ENCODE measurements at regions not wholly inside any gene's neighbourhood (a gene's known extent, or its start where the extent isn't known, plus 50 kb on each side); places are given as distances from the start of the nearest gene placed in this dataset.

DNA sequence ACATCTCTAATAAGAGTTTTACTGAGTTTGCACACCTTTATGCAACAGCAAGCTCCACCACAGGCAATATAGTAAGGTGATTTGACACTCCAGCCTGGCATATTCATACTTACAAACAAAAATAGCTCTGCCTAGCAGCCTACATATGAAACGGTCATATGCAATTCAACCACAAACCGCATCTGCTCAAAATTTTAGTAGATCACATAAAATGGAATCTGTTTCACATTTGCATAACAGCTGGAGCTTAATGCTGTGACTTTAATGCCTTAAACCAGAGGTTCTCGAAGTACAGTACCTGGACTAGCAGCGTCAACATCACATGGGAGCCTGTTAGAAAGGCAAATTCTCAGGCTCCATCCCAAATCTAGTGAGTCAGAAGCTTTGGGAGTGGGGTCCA is 578.4 kb downstream of the CDH11 start:
- TF ChIP-seq EP300 (conservative IDR thresholded peaks at IDR 0.05; ENCODE audit: poor library complexity, severe bottlenecking), result no peak
- no peak for TF ChIP-seq SMC3 (conservative IDR thresholded peaks at IDR 0.05; ENCODE audit: poor library complexity)
- no peak for TF ChIP-seq RAD21 (conservative IDR thresholded peaks at IDR 0.05)
- no peak for TF ChIP-seq POLR2AphosphoS5 (IDR thresholded peaks at IDR 0.05)
- TF ChIP-seq, protein P1, sequence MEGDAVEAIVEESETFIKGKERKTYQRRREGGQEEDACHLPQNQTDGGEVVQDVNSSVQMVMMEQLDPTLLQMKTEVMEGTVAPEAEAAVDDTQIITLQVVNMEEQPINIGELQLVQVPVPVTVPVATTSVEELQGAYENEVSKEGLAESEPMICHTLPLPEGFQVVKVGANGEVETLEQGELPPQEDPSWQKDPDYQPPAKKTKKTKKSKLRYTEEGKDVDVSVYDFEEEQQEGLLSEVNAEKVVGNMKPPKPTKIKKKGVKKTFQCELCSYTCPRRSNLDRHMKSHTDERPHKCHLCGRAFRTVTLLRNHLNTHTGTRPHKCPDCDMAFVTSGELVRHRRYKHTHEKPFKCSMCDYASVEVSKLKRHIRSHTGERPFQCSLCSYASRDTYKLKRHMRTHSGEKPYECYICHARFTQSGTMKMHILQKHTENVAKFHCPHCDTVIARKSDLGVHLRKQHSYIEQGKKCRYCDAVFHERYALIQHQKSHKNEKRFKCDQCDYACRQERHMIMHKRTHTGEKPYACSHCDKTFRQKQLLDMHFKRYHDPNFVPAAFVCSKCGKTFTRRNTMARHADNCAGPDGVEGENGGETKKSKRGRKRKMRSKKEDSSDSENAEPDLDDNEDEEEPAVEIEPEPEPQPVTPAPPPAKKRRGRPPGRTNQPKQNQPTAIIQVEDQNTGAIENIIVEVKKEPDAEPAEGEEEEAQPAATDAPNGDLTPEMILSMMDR (IDR thresholded peaks at IDR 0.05; ENCODE audit: poor library complexity, severe bottlenecking), result no peak
- no peak for TF ChIP-seq EZH2 (IDR thresholded peaks at IDR 0.05; ENCODE audit: borderline replicate concordance, insufficient read depth, low read length, poor library complexity, severe bottlenecking)
- TF ChIP-seq, protein P2, sequence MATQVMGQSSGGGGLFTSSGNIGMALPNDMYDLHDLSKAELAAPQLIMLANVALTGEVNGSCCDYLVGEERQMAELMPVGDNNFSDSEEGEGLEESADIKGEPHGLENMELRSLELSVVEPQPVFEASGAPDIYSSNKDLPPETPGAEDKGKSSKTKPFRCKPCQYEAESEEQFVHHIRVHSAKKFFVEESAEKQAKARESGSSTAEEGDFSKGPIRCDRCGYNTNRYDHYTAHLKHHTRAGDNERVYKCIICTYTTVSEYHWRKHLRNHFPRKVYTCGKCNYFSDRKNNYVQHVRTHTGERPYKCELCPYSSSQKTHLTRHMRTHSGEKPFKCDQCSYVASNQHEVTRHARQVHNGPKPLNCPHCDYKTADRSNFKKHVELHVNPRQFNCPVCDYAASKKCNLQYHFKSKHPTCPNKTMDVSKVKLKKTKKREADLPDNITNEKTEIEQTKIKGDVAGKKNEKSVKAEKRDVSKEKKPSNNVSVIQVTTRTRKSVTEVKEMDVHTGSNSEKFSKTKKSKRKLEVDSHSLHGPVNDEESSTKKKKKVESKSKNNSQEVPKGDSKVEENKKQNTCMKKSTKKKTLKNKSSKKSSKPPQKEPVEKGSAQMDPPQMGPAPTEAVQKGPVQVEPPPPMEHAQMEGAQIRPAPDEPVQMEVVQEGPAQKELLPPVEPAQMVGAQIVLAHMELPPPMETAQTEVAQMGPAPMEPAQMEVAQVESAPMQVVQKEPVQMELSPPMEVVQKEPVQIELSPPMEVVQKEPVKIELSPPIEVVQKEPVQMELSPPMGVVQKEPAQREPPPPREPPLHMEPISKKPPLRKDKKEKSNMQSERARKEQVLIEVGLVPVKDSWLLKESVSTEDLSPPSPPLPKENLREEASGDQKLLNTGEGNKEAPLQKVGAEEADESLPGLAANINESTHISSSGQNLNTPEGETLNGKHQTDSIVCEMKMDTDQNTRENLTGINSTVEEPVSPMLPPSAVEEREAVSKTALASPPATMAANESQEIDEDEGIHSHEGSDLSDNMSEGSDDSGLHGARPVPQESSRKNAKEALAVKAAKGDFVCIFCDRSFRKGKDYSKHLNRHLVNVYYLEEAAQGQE (IDR thresholded peaks at IDR 0.05; ENCODE audit: borderline replicate concordance), result no peak
- TF ChIP-seq MXI1 (conservative IDR thresholded peaks at IDR 0.05; ENCODE audit: poor library complexity, severe bottlenecking), result no peak
- no peak for TF ChIP-seq TAF1 (IDR thresholded peaks at IDR 0.05; ENCODE audit: low read depth)
- H3K79me2 ChIP-seq (replicated peaks; ENCODE audit: insufficient read depth, low read length), result no peaks in the 10 kb centered on the region
- H3K4me2 ChIP-seq (ENCODE audit: low read length), result no peak overlapping the region
- H3F3A ChIP-seq (ENCODE audit: insufficient read depth, low read length, poor library complexity, severe bottlenecking), result peaks cover 3% of the 10 kb centered on the region
- H4K20me1 ChIP-seq (ENCODE audit: insufficient read depth), result no peaks in the 10 kb centered on the region
- H3K9ac ChIP-seq (ENCODE audit: low read length), result no peak overlapping the region
- no peaks in the 10 kb centered on the region for H3K9me3 ChIP-seq (ENCODE audit: low read length)
- no peak overlapping the region for H2AFZ ChIP-seq (ENCODE audit: low read depth, low read length)
- no peak overlapping the region for H3K27ac ChIP-seq (ENCODE audit: low read length)
- no peaks in the 10 kb centered on the region for H3K9me2 ChIP-seq (ENCODE audit: insufficient read depth, low read length)
- no peaks in the 10 kb centered on the region for H3K36me3 ChIP-seq (ENCODE audit: insufficient read depth, low read length)
- H3K27me3 ChIP-seq (ENCODE audit: insufficient read depth, low read depth, low read length), result no peaks in the 10 kb centered on the region
- H3K4me3 ChIP-seq (ENCODE audit: low read length), result no peak overlapping the region

DNA sequence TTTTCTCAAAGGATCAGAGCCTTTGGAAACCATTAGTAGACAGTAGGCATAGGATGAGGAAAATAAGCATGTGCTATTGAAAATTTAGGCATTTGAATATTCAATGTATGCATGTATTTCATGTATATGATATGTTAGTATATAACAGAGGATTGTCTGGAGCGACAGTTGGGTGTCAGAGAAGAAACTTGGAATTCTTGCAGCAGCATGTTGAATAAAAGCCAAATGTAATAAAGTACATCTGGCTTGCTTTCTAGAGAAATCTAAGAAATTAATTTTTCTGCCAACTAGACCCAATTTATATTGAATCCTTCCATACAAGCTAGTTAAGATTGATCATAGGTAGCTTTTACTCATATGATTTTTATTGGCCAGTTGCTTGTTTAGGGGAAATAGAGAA is 578.8 kb downstream of the CDH11 start:
- Histone ChIP-seq H3K9me3 (ENCODE audit: low read length) (no peaks in the 10 kb centered on the region), H2AFZ (ENCODE audit: low read depth, low read length) (no peak overlapping the region), H3K36me3 (ENCODE audit: insufficient read depth, low read length) (no peaks in the 10 kb centered on the region), H3F3A (ENCODE audit: insufficient read depth, low read length, poor library complexity, severe bottlenecking) (peaks cover 3% of the 10 kb centered on the region), H3K9me2 (ENCODE audit: insufficient read depth, low read length) (no peaks in the 10 kb centered on the region), H4K20me1 (ENCODE audit: insufficient read depth) (no peaks in the 10 kb centered on the region), H3K4me2 (ENCODE audit: low read length) (no peak overlapping the region), H3K4me3 (ENCODE audit: low read length) (no peak overlapping the region), H3K27me3 (ENCODE audit: insufficient read depth, low read depth, low read length) (no peaks in the 10 kb centered on the region), H3K79me2 (replicated peaks; ENCODE audit: insufficient read depth, low read length) (no peaks in the 10 kb centered on the region), H3K9ac (ENCODE audit: low read length) (no peak overlapping the region), H3K27ac (ENCODE audit: low read length) (no peak overlapping the region)
- TF ChIP-seq SMC3 (conservative IDR thresholded peaks at IDR 0.05; ENCODE audit: poor library complexity) (no peak), EP300 (conservative IDR thresholded peaks at IDR 0.05; ENCODE audit: poor library complexity, severe bottlenecking) (no peak), MXI1 (conservative IDR thresholded peaks at IDR 0.05; ENCODE audit: poor library complexity, severe bottlenecking) (no peak), TAF1 (IDR thresholded peaks at IDR 0.05; ENCODE audit: low read depth) (no peak), POLR2AphosphoS5 (IDR thresholded peaks at IDR 0.05) (no peak), RAD21 (conservative IDR thresholded peaks at IDR 0.05) (no peak), EZH2 (IDR thresholded peaks at IDR 0.05; ENCODE audit: borderline replicate concordance, insufficient read depth, low read length, poor library complexity, severe bottlenecking) (no peak)
- TF ChIP-seq, protein P1 (IDR thresholded peaks at IDR 0.05; ENCODE audit: poor library complexity, severe bottlenecking), result no peak
- TF ChIP-seq, protein P2 (IDR thresholded peaks at IDR 0.05; ENCODE audit: borderline replicate concordance), result no peak
